Activated CD4-positive, alpha-beta T cell treated with anti-CD3 and anti-CD28 coated beads, Interleukin-2, Interleukin-6, amounts not matched to agents 100 ng/mL and 50 ng/mL, durations not matched to agents 16 hours and 8 hours (primary cell): ENCODE measurements at regions not wholly inside any gene's neighbourhood (a gene's known extent, or its start where the extent isn't known, plus 50 kb on each side); places are given as distances from the start of the nearest gene placed in this dataset.
"Not testable (repeated sequence)": the region's sequence is repeated elsewhere in the genome, so short reads cannot be mapped to it uniquely, and the experiment has no call there.

ENCODE experiments used
- DNase-seq: peaks from one replicate; pipeline ENCODE4 v3.0.0-alpha.2; 2020

- DNase-seq = no peak
Measured at GRCh38 chr4:63226229-63226628, 1183.0 kb downstream of the TECRL start.

GRCh38 chr4:63222466-63222865, 1186.8 kb downstream of the TECRL start:
- no peak for DNase-seq

- DNase-seq = no peak
Measured at GRCh38 chr4:63221477-63221876, 1187.8 kb downstream of the TECRL start.

- no peak for DNase-seq
Measured at GRCh38 chr4:63218856-63219255, 1190.4 kb downstream of the TECRL start.

GRCh38 chr4:63214076-63214475, 1195.2 kb downstream of the TECRL start:
- DNase-seq = no peak

- no peak for DNase-seq
Measured at GRCh38 chr4:63211776-63212479, 1197.3 kb downstream of the TECRL start.

- no peak for DNase-seq
Measured at GRCh38 chr4:63211375-63211774, 1197.9 kb downstream of the TECRL start.

GRCh38 chr4:63193029-63193428, 1216.2 kb downstream of the TECRL start:
- not testable (repeated sequence) for DNase-seq

GRCh38 chr4:63171341-63171740, 1237.9 kb downstream of the TECRL start:
- DNase-seq = no peak

GRCh38 chr4:63170923-63171322, 1238.3 kb downstream of the TECRL start:
- no peak for DNase-seq

- DNase-seq = no peak
Measured at GRCh38 chr4:63169836-63170235, 1239.4 kb downstream of the TECRL start.

- no peak for DNase-seq
Measured at GRCh38 chr4:63155561-63155960, 1253.7 kb downstream of the TECRL start.

- no peak for DNase-seq
Measured at GRCh38 chr4:63123441-63123840, 1285.8 kb downstream of the TECRL start.

GRCh38 chr4:63122955-63123354, 1286.3 kb downstream of the TECRL start:
- no peak for DNase-seq

- no peak for DNase-seq
Measured at GRCh38 chr4:63106600-63106999, 1302.7 kb downstream of the TECRL start.

GRCh38 chr4:63105839-63106238, 1303.4 kb downstream of the TECRL start:
- no peak for DNase-seq

- DNase-seq = no peak
Measured at GRCh38 chr4:63090641-63091040, 1318.6 kb downstream of the TECRL start.

- DNase-seq = no peak
Measured at GRCh38 chr4:63085091-63085490, 1324.2 kb downstream of the TECRL start.

GRCh38 chr4:63080934-63081333, 1328.3 kb downstream of the TECRL start:
- no peak for DNase-seq

GRCh38 chr4:63063760-63064159, 1345.5 kb downstream of the TECRL start:
- DNase-seq = no peak

- DNase-seq = not testable (repeated sequence)
Measured at GRCh38 chr4:63062891-63063290, 1346.4 kb downstream of the TECRL start.

- DNase-seq = no peak
Measured at GRCh38 chr4:63049726-63050125, 1359.5 kb downstream of the TECRL start.

- DNase-seq = no peak
Measured at GRCh38 chr4:63049278-63049677, 1360.0 kb downstream of the TECRL start.

GRCh38 chr4:63036159-63036866, 1372.9 kb downstream of the TECRL start:
- no peak for DNase-seq

- DNase-seq = no peak
Measured at GRCh38 chr4:63029380-63029779, 1379.9 kb downstream of the TECRL start.
